KMS-11 (cell line): ENCODE measurements at regions not wholly inside any gene's neighbourhood (a gene's known extent, or its start where the extent isn't known, plus 50 kb on each side); places are given as distances from the start of the nearest gene placed in this dataset.

ENCODE experiments used
- H2AFZ ChIP-seq: fragments of 200-600 bp; sonication (generic); 2 replicates; pipeline ENCODE4 v1.6.1; 2016; ENCODE audit warnings: antibody characterized with exemption, mixed run types, low read depth
- H3K27ac ChIP-seq: fragments of 200-600 bp; sonication (generic); 2 replicates; pipeline ENCODE4 v1.6.1; 2016; ENCODE audit warnings: mild to moderate bottlenecking, mixed run types
- H3K27me3 ChIP-seq: fragments of 200-600 bp; sonication (generic); 2 replicates; pipeline ENCODE4 v1.6.1; 2017; ENCODE audit warnings: mild to moderate bottlenecking, low read depth, mixed run types, moderate library complexity; ENCODE audit not compliant: insufficient read depth
- H3K36me3 ChIP-seq: fragments of 200-600 bp; sonication (generic); 2 replicates; pipeline ENCODE4 v1.6.1; 2017; ENCODE audit warnings: mild to moderate bottlenecking, mixed run types; ENCODE audit not compliant: insufficient read depth
- H3K4me1 ChIP-seq: fragments of 200-600 bp; sonication (generic); 2 replicates; pipeline ENCODE4 v1.6.1; 2016; ENCODE audit warnings: mild to moderate bottlenecking, low read depth, mixed run types; ENCODE audit not compliant: poor library complexity, severe bottlenecking
- H3K4me2 ChIP-seq: fragments of 200-600 bp; sonication (generic); 2 replicates; pipeline ENCODE4 v1.7.0; 2016; ENCODE audit warnings: mild to moderate bottlenecking, mixed run types
- H3K4me3 ChIP-seq: fragments of 200-600 bp; sonication (generic); IDR thresholded peaks from 2 replicates; pipeline ENCODE4 v1.6.1; 2017; ENCODE audit warnings: low read depth, low read length, mixed read lengths; ENCODE audit not compliant: insufficient read depth
- H3K79me2 ChIP-seq: fragments of 200-600 bp; sonication (generic); 2 replicates; pipeline ENCODE4 v1.6.1; 2016; ENCODE audit warnings: low read depth, mixed run types; ENCODE audit not compliant: insufficient read depth
- H3K9ac ChIP-seq: fragments of 200-600 bp; sonication (generic); 2 replicates; pipeline ENCODE4 v1.6.1; 2016; ENCODE audit warnings: mild to moderate bottlenecking, mixed run types
- H4K20me1 ChIP-seq: fragments of 200-600 bp; sonication (generic); 2 replicates; pipeline ENCODE4 v1.6.1; 2016; ENCODE audit warnings: mild to moderate bottlenecking, mixed run types; ENCODE audit not compliant: insufficient read depth
- CTCF ChIP-seq: fragments of 200-600 bp; sonication (generic); conservative IDR thresholded peaks from 2 replicates; pipeline ENCODE4 v1.6.1; 2017; ENCODE audit warnings: low read depth, mild to moderate bottlenecking, antibody characterized with exemption, low read length, moderate library complexity, mixed read lengths

GRCh38 chr1:58251430-58252073 is 295.0 kb downstream of the OMA1 start:
- Histone ChIP-seq H2AFZ (no peak overlapping the region), H3K36me3 (no peaks in the 10 kb centered on the region), H3K27ac (no peak overlapping the region), H3K79me2 (no peaks in the 10 kb centered on the region), H3K4me3 (no peak overlapping the region), H3K4me1 (no peaks in the 10 kb centered on the region), H3K27me3 (no peaks in the 10 kb centered on the region), H3K9ac (no peak overlapping the region), H3K4me2 (no peak overlapping the region), H4K20me1 (no peaks in the 10 kb centered on the region)
- no peak for TF ChIP-seq CTCF

GRCh38 chr1:58250587-58250948 is 296.0 kb downstream of the OMA1 start:
- Histone ChIP-seq H3K4me1 (no peaks in the 10 kb centered on the region), H3K27ac (no peak overlapping the region), H3K4me3 (no peak overlapping the region), H3K36me3 (no peaks in the 10 kb centered on the region), H3K4me2 (no peak overlapping the region), H4K20me1 (no peaks in the 10 kb centered on the region), H3K79me2 (no peaks in the 10 kb centered on the region), H3K27me3 (no peaks in the 10 kb centered on the region), H2AFZ (no peak overlapping the region), H3K9ac (no peak overlapping the region)
- TF ChIP-seq CTCF, result no peak

GRCh38 chr1:58249737-58250586 is 296.6 kb downstream of the OMA1 start:
- Histone ChIP-seq H3K9ac (no peak overlapping the region), H3K4me2 (no peak overlapping the region), H3K27me3 (no peaks in the 10 kb centered on the region), H2AFZ (no peak overlapping the region), H3K79me2 (no peaks in the 10 kb centered on the region), H3K36me3 (no peaks in the 10 kb centered on the region), H3K27ac (no peak overlapping the region), H3K4me3 (no peak overlapping the region), H4K20me1 (no peaks in the 10 kb centered on the region), H3K4me1 (no peaks in the 10 kb centered on the region)
- TF ChIP-seq CTCF, result no peak

- no peaks in the 10 kb centered on the region for H4K20me1 ChIP-seq
- H3K4me2 ChIP-seq, result no peak overlapping the region
- no peaks in the 10 kb centered on the region for H3K36me3 ChIP-seq
- no peak overlapping the region for H3K27ac ChIP-seq
- no peaks in the 10 kb centered on the region for H3K79me2 ChIP-seq
- H2AFZ ChIP-seq, result no peak overlapping the region
- no peaks in the 10 kb centered on the region for H3K4me1 ChIP-seq
- no peaks in the 10 kb centered on the region for H3K27me3 ChIP-seq
- no peak overlapping the region for H3K9ac ChIP-seq
- no peak overlapping the region for H3K4me3 ChIP-seq
- no peak for TF ChIP-seq CTCF
These were observed 297.2 kb downstream of the OMA1 start for GRCh38 chr1:58249388-58249736.
